Left lobe of liver (tissue), 2 donors: ENCODE measurements at regions not wholly inside any gene's neighbourhood (a gene's known extent, or its start where the extent isn't known, plus 50 kb on each side); places are given as distances from the start of the nearest gene placed in this dataset.

Source experiments
- ATAC-seq: fragments of 200-7000 bp; cut with Tn5 transposase; one replicate; pipeline ENCODE4 v1.9.1; 2020; ENCODE audit warnings: mild to moderate bottlenecking, moderate library complexity
- DNase-seq: peaks from one replicate; pipeline ENCODE4 v3.0.0-alpha.2; 2020; ENCODE audit warnings: low spot score
- donor health status: DM: no; HTN: no; CAD: no; lungs with moderate emphysema.
- donor health status: DM: no; HTN: yes; CAD: no.

GRCh38 chr4:177569434-177569833 is 127.2 kb upstream of the AGA start:
- ATAC-seq (no peak), DNase-seq (no peak)

GRCh38 chr4:177573507-177573906 is 131.3 kb upstream of the AGA start:
- DNase-seq: no peak
- ATAC-seq: no peak

GRCh38 chr4:177574446-177574845 is 132.2 kb upstream of the AGA start:
- DNase-seq (no peak), ATAC-seq (no peak)

- no peak for DNase-seq
- ATAC-seq: no peak
These were observed 137.4 kb upstream of the AGA start for GRCh38 chr4:177579649-177580048.

- no peak for ATAC-seq
- DNase-seq: no peak
These were observed 140.8 kb upstream of the AGA start for GRCh38 chr4:177582992-177583391.

GRCh38 chr4:177587989-177588388 is 145.8 kb upstream of the AGA start:
- DNase-seq (no peak), ATAC-seq (no peak)

GRCh38 chr4:177595386-177595785 is 153.1 kb upstream of the AGA start:
- no peak for ATAC-seq
- DNase-seq: no peak

GRCh38 chr4:177596035-177596434 is 153.8 kb upstream of the AGA start:
- ATAC-seq (no peak), DNase-seq (no peak)

GRCh38 chr4:177596991-177597390 is 154.8 kb upstream of the AGA start:
- ATAC-seq: no peak
- DNase-seq: no peak

GRCh38 chr4:177605252-177605651 is 163.0 kb upstream of the AGA start:
- DNase-seq (no peak), ATAC-seq (no peak)

- DNase-seq: no peak
- ATAC-seq: no peak
These were observed 164.9 kb upstream of the AGA start for GRCh38 chr4:177607111-177607573.

- DNase-seq (no peak), ATAC-seq (no peak)
These were observed 169.9 kb upstream of the AGA start for GRCh38 chr4:177611974-177612664.

- DNase-seq (no peak), ATAC-seq (no peak)
These were observed 170.4 kb upstream of the AGA start for GRCh38 chr4:177612684-177613083.

- ATAC-seq: no peak
These were observed 190.2 kb upstream of the AGA start for GRCh38 chr4:177632481-177632880.

GRCh38 chr4:177638871-177639270 is 196.6 kb upstream of the AGA start:
- ATAC-seq (no peak), DNase-seq (no peak)

More at GRCh38 chr4:177632481-177632880, 190.2 kb upstream of the AGA start:
- DNase-seq: no peak

- ATAC-seq (no peak), DNase-seq (no peak)
These were observed 198.6 kb upstream of the AGA start for GRCh38 chr4:177640864-177641263.

GRCh38 chr4:177660223-177660622 is 218.0 kb upstream of the AGA start:
- ATAC-seq (no peak), DNase-seq (no peak)

- DNase-seq (no peak), ATAC-seq (peak; percentile 49)
These were observed 225.4 kb upstream of the AGA start for GRCh38 chr4:177667687-177668086.

GRCh38 chr4:177671387-177671786 is 229.2 kb upstream of the AGA start:
- no peak for DNase-seq
- no peak for ATAC-seq

- ATAC-seq (no peak), DNase-seq (no peak)
These were observed 229.6 kb upstream of the AGA start for GRCh38 chr4:177671845-177672244.

- DNase-seq (no peak), ATAC-seq (no peak)
These were observed 231.8 kb upstream of the AGA start for GRCh38 chr4:177673985-177674489.

GRCh38 chr4:177680308-177680707 is 238.1 kb upstream of the AGA start:
- ATAC-seq: no peak
- DNase-seq: no peak

GRCh38 chr4:177681902-177682301 is 239.7 kb upstream of the AGA start:
- ATAC-seq (no peak), DNase-seq (no peak)
